ENCODE measurements at regions not wholly inside any gene's neighbourhood (a gene's known extent, or its start where the extent isn't known, plus 50 kb on each side); places are given as distances from the start of the nearest gene placed in this dataset.

DNA sequence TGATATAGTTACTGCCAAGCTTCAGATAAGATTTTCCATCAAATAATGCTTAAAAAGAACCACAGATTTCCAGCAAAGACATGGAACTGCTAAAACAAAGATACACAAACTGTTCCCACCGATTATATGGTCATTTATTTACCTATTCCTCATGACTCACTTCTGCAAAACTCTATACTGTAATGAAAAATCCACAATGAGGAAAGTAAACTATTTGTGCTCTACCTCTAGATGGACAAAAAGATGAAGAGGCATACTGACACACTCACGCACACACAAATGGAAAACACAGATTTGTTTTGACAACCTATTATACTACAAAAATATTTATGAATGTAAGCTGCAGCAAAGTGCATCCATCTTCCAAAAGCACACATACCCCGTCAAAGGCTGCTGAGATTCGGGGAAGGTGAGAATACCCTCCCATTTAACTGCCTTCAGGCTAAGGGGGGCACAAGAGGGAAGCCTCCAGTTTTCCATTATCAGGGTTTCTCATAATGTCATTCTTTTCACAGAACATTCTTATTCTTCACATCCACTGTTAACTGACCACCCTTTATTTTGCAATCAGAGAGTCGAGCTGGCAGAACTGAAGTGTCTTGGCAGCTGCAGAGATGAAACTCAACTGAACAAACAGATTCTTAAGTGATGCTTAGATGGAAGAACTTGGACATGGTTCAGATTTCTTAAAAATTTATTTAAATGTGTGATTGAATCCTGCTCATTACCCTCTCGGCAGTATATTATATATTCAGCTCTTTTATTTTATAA lies 115.9 kb upstream of the TANK start:
- TF ChIP-seq POLR2A (IDR thresholded peaks at IDR 0.05) (no peak), POLR2AphosphoS5 (IDR thresholded peaks at IDR 0.05) (no peak)
- TF ChIP-seq, protein P1, sequence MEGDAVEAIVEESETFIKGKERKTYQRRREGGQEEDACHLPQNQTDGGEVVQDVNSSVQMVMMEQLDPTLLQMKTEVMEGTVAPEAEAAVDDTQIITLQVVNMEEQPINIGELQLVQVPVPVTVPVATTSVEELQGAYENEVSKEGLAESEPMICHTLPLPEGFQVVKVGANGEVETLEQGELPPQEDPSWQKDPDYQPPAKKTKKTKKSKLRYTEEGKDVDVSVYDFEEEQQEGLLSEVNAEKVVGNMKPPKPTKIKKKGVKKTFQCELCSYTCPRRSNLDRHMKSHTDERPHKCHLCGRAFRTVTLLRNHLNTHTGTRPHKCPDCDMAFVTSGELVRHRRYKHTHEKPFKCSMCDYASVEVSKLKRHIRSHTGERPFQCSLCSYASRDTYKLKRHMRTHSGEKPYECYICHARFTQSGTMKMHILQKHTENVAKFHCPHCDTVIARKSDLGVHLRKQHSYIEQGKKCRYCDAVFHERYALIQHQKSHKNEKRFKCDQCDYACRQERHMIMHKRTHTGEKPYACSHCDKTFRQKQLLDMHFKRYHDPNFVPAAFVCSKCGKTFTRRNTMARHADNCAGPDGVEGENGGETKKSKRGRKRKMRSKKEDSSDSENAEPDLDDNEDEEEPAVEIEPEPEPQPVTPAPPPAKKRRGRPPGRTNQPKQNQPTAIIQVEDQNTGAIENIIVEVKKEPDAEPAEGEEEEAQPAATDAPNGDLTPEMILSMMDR (IDR thresholded peaks at IDR 0.05 in 8 of 11, conservative IDR thresholded peaks at IDR 0.05 in 3 of 11) = no peak
